HUES6 (cell line): ENCODE measurements at regions not wholly inside any gene's neighbourhood (a gene's known extent, or its start where the extent isn't known, plus 50 kb on each side); places are given as distances from the start of the nearest gene placed in this dataset.

Experiments used
- H3K27ac ChIP-seq: 2 replicates; pipeline ENCODE4 v1.7.0; 2013; ENCODE audit warnings: low read depth, mild to moderate bottlenecking, low read length, inconsistent platforms
- H3K27me3 ChIP-seq: 2 replicates; pipeline ENCODE4 v1.6.1; 2013; ENCODE audit warnings: low read length; ENCODE audit not compliant: control insufficient read depth, insufficient read depth
- H3K36me3 ChIP-seq: 2 replicates; pipeline ENCODE4 v1.6.1; 2013; ENCODE audit warnings: low read length; ENCODE audit not compliant: control insufficient read depth, insufficient read depth
- H3K4me1 ChIP-seq: 2 replicates; pipeline ENCODE4 v1.6.1; 2013; ENCODE audit warnings: low read length; ENCODE audit not compliant: control insufficient read depth, insufficient read depth
- H3K4me3 ChIP-seq: 2 replicates; pipeline ENCODE4 v1.5.1; 2013; ENCODE audit warnings: low read depth, low read length
- H3K9ac ChIP-seq: one replicate; pipeline ENCODE4 v1.6.1; 2013; ENCODE audit warnings: mild to moderate bottlenecking, low read length
- H3K9me3 ChIP-seq: 2 replicates; pipeline ENCODE4 v1.6.1; 2013; ENCODE audit warnings: low read depth, low read length; ENCODE audit not compliant: control insufficient read depth, insufficient read depth

DNA sequence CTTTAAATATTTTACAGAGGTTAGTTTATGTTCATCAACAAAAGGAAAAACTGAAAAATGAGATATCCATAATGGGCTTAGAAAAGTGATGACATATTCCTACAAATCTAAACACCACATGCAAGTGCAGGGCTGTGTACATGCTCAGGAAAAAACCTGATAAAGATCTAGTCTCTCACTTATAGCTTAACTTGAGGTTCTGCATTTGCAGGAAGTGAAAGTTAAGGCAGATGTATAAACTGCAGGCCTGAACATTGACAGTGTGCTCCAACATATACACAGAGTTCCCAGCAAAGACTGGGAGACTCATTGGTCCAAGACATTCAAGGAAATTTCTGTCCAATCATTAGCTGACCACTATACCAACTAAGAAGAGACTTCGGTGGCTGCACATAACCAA lies 63.8 kb upstream of the RET start:
- peak overlapping the region; percentile 80 for H3K9ac ChIP-seq
- H3K4me1 ChIP-seq: peaks cover 17% of the 10 kb centered on the region
- peak overlapping the region; percentile 24; the same call in 1 of the 2 replicates for H3K4me3 ChIP-seq
- H3K27me3 ChIP-seq: no peaks in the 10 kb centered on the region
- no peaks in the 10 kb centered on the region for H3K36me3 ChIP-seq
- H3K27ac ChIP-seq: peak overlapping the region; percentile 95
- peaks cover 51% of the 10 kb centered on the region for H3K9me3 ChIP-seq

DNA sequence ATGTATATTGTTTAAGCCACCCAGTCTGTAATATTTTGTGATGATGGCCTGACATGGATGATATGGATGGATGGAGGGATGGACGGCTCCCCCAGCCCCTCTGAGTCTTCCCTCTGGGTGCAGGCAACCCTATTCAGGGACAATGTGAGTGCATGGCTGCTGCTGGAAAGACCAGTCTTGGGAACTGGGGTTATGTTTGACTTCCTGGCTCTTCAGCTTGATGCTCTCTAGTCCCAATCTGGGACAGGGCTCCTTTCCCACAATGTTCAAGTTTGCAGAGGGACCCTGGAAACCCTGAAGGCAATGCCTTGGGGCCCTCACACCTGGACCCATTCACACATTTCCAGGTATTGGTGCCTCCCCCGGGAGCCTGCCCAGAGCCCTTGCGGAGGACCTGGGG lies 52.3 kb upstream of the RET start:
- no peaks in the 10 kb centered on the region for H3K36me3 ChIP-seq
- H3K9ac ChIP-seq: no peak overlapping the region
- H3K4me1 ChIP-seq: peaks cover 34% of the 10 kb centered on the region
- H3K27ac ChIP-seq: no peak overlapping the region
- no peak overlapping the region for H3K4me3 ChIP-seq
- peaks cover 55% of the 10 kb centered on the region for H3K27me3 ChIP-seq
- no peaks in the 10 kb centered on the region for H3K9me3 ChIP-seq

GRCh38 chr10:43024942-43025700 lies 51.7 kb upstream of the RET start:
- Histone ChIP-seq H3K4me3 (no peak overlapping the region), H3K9ac (no peak overlapping the region), H3K9me3 (no peaks in the 10 kb centered on the region), H3K4me1 (peaks cover 34% of the 10 kb centered on the region), H3K36me3 (no peaks in the 10 kb centered on the region), H3K27ac (no peak overlapping the region), H3K27me3 (peaks cover 55% of the 10 kb centered on the region)

- Histone ChIP-seq H3K4me3 (peak overlapping the region; percentile 59), H3K27me3 (peaks cover 53% of the 10 kb centered on the region), H3K4me1 (peaks cover 34% of the 10 kb centered on the region), H3K9ac (peak overlapping the region; percentile 73), H3K9me3 (no peaks in the 10 kb centered on the region), H3K36me3 (no peaks in the 10 kb centered on the region), H3K27ac (no peak overlapping the region; the same call in 1 of the 2 replicates)
Measured at GRCh38 chr10:43026039-43026973, 50.6 kb upstream of the RET start.
